ENCODE measurements at regions not wholly inside any gene's neighbourhood (a gene's known extent, or its start where the extent isn't known, plus 50 kb on each side); places are given as distances from the start of the nearest gene placed in this dataset.

GRCh38 chr6:22218410-22218809 lies 78.4 kb downstream of the PRL start:
- no peaks in the 10 kb centered on the region for H3K27me3 ChIP-seq
- H3K36me3 ChIP-seq (replicated peaks in 1 of 2; ENCODE audit: insufficient read depth in 1 of 2, low read depth in 2 of 2), result no peaks in the 10 kb centered on the region
- no peaks in the 10 kb centered on the region for H3K4me1 ChIP-seq
- DNase-seq, result no peak
- no peak overlapping the region for H3K4me3 ChIP-seq
- H3K27ac ChIP-seq, result no peak overlapping the region
- no peak for TF ChIP-seq POLR2A (IDR thresholded peaks at IDR 0.05)
- TF ChIP-seq CTCF (IDR thresholded peaks at IDR 0.05), result no peak
- no peaks in the 10 kb centered on the region for H3K9me3 ChIP-seq
- no peak for ATAC-seq
- 85 to 89% methylated on average over 3 of the region's 3 CpGs for WGBS, 2 donors
- intact Hi-C loops (cut with DNase I), result no loop called here

- Histone ChIP-seq H3K4me3 (no peak overlapping the region), H3K27me3 (no peaks in the 10 kb centered on the region), H3K36me3 (replicated peaks in 1 of 2; ENCODE audit: insufficient read depth in 1 of 2, low read depth in 2 of 2) (no peaks in the 10 kb centered on the region), H3K27ac (no peak overlapping the region), H3K9me3 (no peaks in the 10 kb centered on the region), H3K4me1 (no peaks in the 10 kb centered on the region)
- TF ChIP-seq CTCF (IDR thresholded peaks at IDR 0.05) (no peak), POLR2A (IDR thresholded peaks at IDR 0.05) (no peak)
- WGBS, 2 donors, result 40 to 49% methylated on average over 6 of the region's 6 CpGs
- DNase-seq, result no peak
- no peak for ATAC-seq
- intact Hi-C loops (cut with DNase I), result no loop called here
These were observed 76.9 kb downstream of the PRL start for GRCh38 chr6:22219925-22220324.

GRCh38 chr6:22221211-22221610 lies 75.6 kb downstream of the PRL start:
- no peaks in the 10 kb centered on the region for H3K27me3 ChIP-seq
- no peaks in the 10 kb centered on the region for H3K4me1 ChIP-seq
- TF ChIP-seq CTCF (IDR thresholded peaks at IDR 0.05), result no peak
- TF ChIP-seq POLR2A (IDR thresholded peaks at IDR 0.05), result no peak
- no peak overlapping the region for H3K27ac ChIP-seq
- H3K4me3 ChIP-seq, result no peak overlapping the region
- WGBS, 2 donors, result 63 to 74% methylated on average over 4 of the region's 4 CpGs
- no peak for DNase-seq
- intact Hi-C loops (cut with DNase I), result no loop called here
- no peak for ATAC-seq
- no peaks in the 10 kb centered on the region for H3K9me3 ChIP-seq
- no peaks in the 10 kb centered on the region for H3K36me3 ChIP-seq (replicated peaks in 1 of 2; ENCODE audit: insufficient read depth in 1 of 2, low read depth in 2 of 2)

- Histone ChIP-seq H3K4me1 (no peaks in the 10 kb centered on the region), H3K4me3 (no peak overlapping the region), H3K36me3 (replicated peaks in 1 of 2; ENCODE audit: insufficient read depth in 1 of 2, low read depth in 2 of 2) (no peaks in the 10 kb centered on the region), H3K27me3 (no peaks in the 10 kb centered on the region), H3K27ac (no peak overlapping the region), H3K9me3 (no peaks in the 10 kb centered on the region)
- intact Hi-C loops (cut with DNase I), result no loop called here
- ATAC-seq (no peak), DNase-seq (no peak)
- 53 to 57% methylated on average over 3 of the region's 3 CpGs for WGBS, 2 donors
- TF ChIP-seq POLR2A (IDR thresholded peaks at IDR 0.05), result no peak
- no peak for TF ChIP-seq CTCF (IDR thresholded peaks at IDR 0.05)
These were observed 75.2 kb downstream of the PRL start for GRCh38 chr6:22221630-22222029.

- intact Hi-C loops (cut with DNase I), result no loop called here
- WGBS, 2 donors, result 78 to 85% methylated on average over 6 of the region's 6 CpGs
- TF ChIP-seq POLR2A (IDR thresholded peaks at IDR 0.05) (no peak), CTCF (IDR thresholded peaks at IDR 0.05) (no peak)
- Histone ChIP-seq H3K27ac (no peak overlapping the region), H3K4me1 (no peaks in the 10 kb centered on the region), H3K4me3 (no peak overlapping the region), H3K9me3 (no peaks in the 10 kb centered on the region), H3K27me3 (no peaks in the 10 kb centered on the region), H3K36me3 (replicated peaks in 1 of 2; ENCODE audit: insufficient read depth in 1 of 2, low read depth in 2 of 2) (no peaks in the 10 kb centered on the region)
- DNase-seq (no peak), ATAC-seq (no peak)
These were observed 74.4 kb downstream of the PRL start for GRCh38 chr6:22222469-22222868.
